Islet precursor cell (in vitro differentiated cells): ENCODE measurements at regions not wholly inside any gene's neighbourhood (a gene's known extent, or its start where the extent isn't known, plus 50 kb on each side); places are given as distances from the start of the nearest gene placed in this dataset.

Experiments used
- DNase-seq: peaks from one replicate; pipeline ENCODE4 v3.0.0-alpha.2; 2018

GRCh38 chr16:26295625-26296304 is 604.0 kb downstream of the HS3ST4 start:
- DNase-seq, result peak; percentile 85

- DNase-seq, result no peak
Observed at GRCh38 chr16:26301516-26301915, 609.8 kb downstream of the HS3ST4 start.

- DNase-seq, result peak; percentile 54
Observed at GRCh38 chr16:26316683-26317464, 625.1 kb downstream of the HS3ST4 start.

- DNase-seq, result no peak
Observed at GRCh38 chr16:26317885-26318284, 626.1 kb downstream of the HS3ST4 start.

- DNase-seq, result no peak
Observed at GRCh38 chr16:26330654-26331053, 638.9 kb downstream of the HS3ST4 start.

- DNase-seq, result no peak
Observed at GRCh38 chr16:26334218-26335111, 642.7 kb downstream of the HS3ST4 start.

- DNase-seq, result no peak
Observed at GRCh38 chr16:26335236-26335853, 643.6 kb downstream of the HS3ST4 start.

- no peak for DNase-seq
Observed at GRCh38 chr16:26342621-26343020, 650.9 kb downstream of the HS3ST4 start.

- no peak for DNase-seq
Observed at GRCh38 chr16:26344240-26344776, 652.5 kb downstream of the HS3ST4 start.

- peak; percentile 22 for DNase-seq
Observed at GRCh38 chr16:26344976-26345375, 653.2 kb downstream of the HS3ST4 start.

- peak; percentile 13 for DNase-seq
Observed at GRCh38 chr16:26345966-26346365, 654.2 kb downstream of the HS3ST4 start.

GRCh38 chr16:26348095-26348494 is 656.3 kb downstream of the HS3ST4 start:
- DNase-seq, result peak; percentile 9

- no peak for DNase-seq
Observed at GRCh38 chr16:26360867-26361266, 669.1 kb downstream of the HS3ST4 start.

GRCh38 chr16:26363581-26363980 is 671.8 kb downstream of the HS3ST4 start:
- DNase-seq, result no peak

- peak; percentile 51 for DNase-seq
Observed at GRCh38 chr16:26365161-26365940, 673.6 kb downstream of the HS3ST4 start.

- DNase-seq, result no peak
Observed at GRCh38 chr16:26371349-26371869, 679.6 kb downstream of the HS3ST4 start.

GRCh38 chr16:26374279-26374925 is 682.6 kb downstream of the HS3ST4 start:
- DNase-seq, result no peak

GRCh38 chr16:26382586-26382985 is 684.1 kb upstream of the C16orf82 start:
- DNase-seq, result no peak

- DNase-seq, result no peak
Observed at GRCh38 chr16:26386096-26386495, 680.6 kb upstream of the C16orf82 start.

GRCh38 chr16:26391833-26392232 is 674.9 kb upstream of the C16orf82 start:
- no peak for DNase-seq

GRCh38 chr16:26394409-26394808 is 672.3 kb upstream of the C16orf82 start:
- DNase-seq, result no peak
